CD8-positive, alpha-beta memory T cell (primary cell): ENCODE measurements at regions not wholly inside any gene's neighbourhood (a gene's known extent, or its start where the extent isn't known, plus 50 kb on each side); places are given as distances from the start of the nearest gene placed in this dataset.
"Not testable (repeated sequence)": the region's sequence is repeated elsewhere in the genome, so short reads cannot be mapped to it uniquely, and the experiment has no call there.

ENCODE experiments used
- CTCF ChIA-PET: fragments of 350-600 bp; sonication (Branson Sonifier 250); formaldehyde crosslinking; loops from one replicate; lab custom pipeline; 2021; ENCODE audit warnings: antibody characterized with exemption; lab: Charles Lee
- POLR2A ChIA-PET: fragments of 350-600 bp; sonication (Branson Sonifier 250); formaldehyde crosslinking; loops from one replicate; lab custom pipeline; 2021; ENCODE audit warnings: antibody characterized with exemption; lab: Charles Lee
- DNase-seq, 5 donors: peaks; one replicate each; pipeline versions ENCODE4 v3.0.0 to v3.0.0-alpha.2; 2020 to 2022; ENCODE audit warnings: mixed read lengths in 1 of 5
- H3K27ac ChIP-seq: one replicate; pipeline ENCODE4 v1.7.0; 2013; ENCODE audit warnings: low read depth, mild to moderate bottlenecking, low read length, moderate library complexity
- H3K27me3 ChIP-seq: 2 replicates; pipeline ENCODE4 v1.7.0; 2013; ENCODE audit warnings: low read length, mild to moderate bottlenecking; ENCODE audit not compliant: insufficient read depth, poor library complexity, severe bottlenecking
- H3K36me3 ChIP-seq: 2 replicates; pipeline ENCODE4 v1.7.0; 2013; ENCODE audit warnings: mild to moderate bottlenecking, low read length, moderate library complexity; ENCODE audit not compliant: insufficient read depth
- H3K4me1 ChIP-seq: 2 replicates; pipeline ENCODE4 v1.7.0; 2013; ENCODE audit warnings: mild to moderate bottlenecking, low read length, moderate library complexity; ENCODE audit not compliant: insufficient read depth
- H3K4me3 ChIP-seq: 2 replicates; pipeline ENCODE4 v1.7.0; 2013; ENCODE audit warnings: mild to moderate bottlenecking, low read length
- H3K9me3 ChIP-seq: 2 replicates; pipeline ENCODE4 v1.7.0; 2013; ENCODE audit warnings: mild to moderate bottlenecking, low read length
- H3K27ac Mint-ChIP-seq, 8 donors: one replicate each; pipeline ENCODE4 v1.8.0; 2020 to 2021; ENCODE audit warnings: mixed read lengths in 8 of 8, mild to moderate bottlenecking in 6 of 8, inconsistent platforms in 3 of 8, moderate library complexity in 3 of 8
- H3K27me3 Mint-ChIP-seq, 2 donors: one replicate each; pipeline ENCODE4 v1.8.0; 2020 to 2021; ENCODE audit warnings: mixed read lengths in 2 of 2, mild to moderate bottlenecking in 1 of 2, moderate library complexity in 1 of 2
- H3K36me3 Mint-ChIP-seq, 3 donors: one replicate each; pipeline ENCODE4 v1.8.0; 2020 to 2021; ENCODE audit warnings: mixed read lengths in 3 of 3, inconsistent platforms in 1 of 3, mild to moderate bottlenecking in 1 of 3
- H3K4me1 Mint-ChIP-seq, 3 donors: one replicate each; pipeline ENCODE4 v1.8.0; 2020 to 2021; ENCODE audit warnings: mixed read lengths in 3 of 3, inconsistent platforms in 1 of 3, mild to moderate bottlenecking in 1 of 3
- H3K4me3 Mint-ChIP-seq, 7 donors: one replicate each; pipeline ENCODE4 v1.8.0; 2020 to 2021; ENCODE audit warnings: mixed read lengths in 7 of 7, mild to moderate bottlenecking in 6 of 7, moderate library complexity in 4 of 7, inconsistent platforms in 2 of 7
- H3K9me3 Mint-ChIP-seq, 5 donors: one replicate each; pipeline ENCODE4 v1.8.0; 2020 to 2022; ENCODE audit warnings: mixed read lengths in 5 of 5, mild to moderate bottlenecking in 3 of 5, moderate library complexity in 2 of 5, inconsistent platforms in 1 of 5

GRCh38 chr5:42980391-42980790, 59.7 kb downstream of the ANXA2R start:
- peaks cover 12% of the 10 kb centered on the region for H3K4me1 ChIP-seq
- POLR2A ChIA-PET, H3K4me3 Mint-ChIP-seq, H3K4me3 ChIP-seq, H3K27ac ChIP-seq, H3K36me3 ChIP-seq, H3K9me3 ChIP-seq, DNase-seq, H3K9me3 Mint-ChIP-seq, CTCF ChIA-PET, H3K27ac Mint-ChIP-seq, H3K27me3 ChIP-seq, H3K27me3 Mint-ChIP-seq: not testable (repeated sequence)
- Mint-ChIP-seq H3K36me3 (peaks cover 11 to 37% (median 13%) of the 10 kb centered on the region in 3 donors), H3K4me1 (peaks cover 14 to 35% (median 21%) of the 10 kb centered on the region in 3 donors)

- POLR2A ChIA-PET, CTCF ChIA-PET: not testable (repeated sequence)
Observed at GRCh38 chr5:42979242-42979641, 60.9 kb downstream of the ANXA2R start.

GRCh38 chr5:42974536-42974935, 65.6 kb downstream of the ANXA2R start:
- ChIA-PET CTCF (no interaction called here), POLR2A (interaction anchor here (0.5 kb wide), 1 partner anchor 14 kb away, joined by 3 read pairs; no protein-coding TSS in a partner anchor)
- H3K4me1 ChIP-seq = no peaks in the 10 kb centered on the region
- peak overlapping the region in 1 of 8 donors; percentile 81 for H3K27ac Mint-ChIP-seq
- no peak overlapping the region for H3K4me3 Mint-ChIP-seq
- H3K27me3 ChIP-seq = no peaks in the 10 kb centered on the region
- H3K9me3 ChIP-seq = no peaks in the 10 kb centered on the region
- H3K27ac ChIP-seq = no peak overlapping the region
- DNase-seq = no peak
- no peaks in the 10 kb centered on the region for H3K27me3 Mint-ChIP-seq
- H3K4me1 Mint-ChIP-seq = peaks cover 1 to 9% (median 7%) of the 10 kb centered on the region in 3 donors
- H3K36me3 Mint-ChIP-seq = peaks cover 8 to 45% (median 11%) of the 10 kb centered on the region in 3 donors
- peaks cover 4% of the 10 kb centered on the region for H3K36me3 ChIP-seq
- no peak overlapping the region for H3K4me3 ChIP-seq
- no peaks in the 10 kb centered on the region for H3K9me3 Mint-ChIP-seq

More at GRCh38 chr5:42979242-42979641, 60.9 kb downstream of the ANXA2R start:
- not testable (repeated sequence) for DNase-seq, H3K4me1 ChIP-seq, H3K9me3 Mint-ChIP-seq, H3K4me3 Mint-ChIP-seq, H3K36me3 ChIP-seq, H3K27me3 ChIP-seq, H3K4me3 ChIP-seq, H3K9me3 ChIP-seq, H3K27me3 Mint-ChIP-seq, H3K27ac ChIP-seq, H3K27ac Mint-ChIP-seq
- Mint-ChIP-seq H3K4me1 (peaks cover 6 to 28% (median 16%) of the 10 kb centered on the region in 3 donors), H3K36me3 (peaks cover 8 to 38% (median 10%) of the 10 kb centered on the region in 3 donors)

GRCh38 chr5:42970636-42971559, 69.2 kb downstream of the ANXA2R start:
- ChIA-PET POLR2A (interaction anchor here (0.6 kb wide), 2 partner anchors 18 to 37 kb away, joined by 3 to 6 read pairs; no protein-coding TSS in a partner anchor), CTCF (interaction anchor here (2.2 to 3.2 kb wide), 2 partner anchors 21 to 58 kb away, joined by 5 to 16 read pairs; no protein-coding TSS in a partner anchor)
- H3K27me3 ChIP-seq = no peaks in the 10 kb centered on the region
- no peaks in the 10 kb centered on the region for H3K9me3 ChIP-seq
- no peak overlapping the region for H3K27ac ChIP-seq
- Mint-ChIP-seq H3K9me3 (no peaks in the 10 kb centered on the region), H3K4me3 (no peak overlapping the region), H3K27me3 (no peaks in the 10 kb centered on the region), H3K4me1 (peaks cover 7 to 8% (median 8%) of the 10 kb centered on the region in 3 donors), H3K27ac (peak overlapping the region in 2 of 8 donors; percentile 43 to 44), H3K36me3 (peaks cover 4 to 32% (median 10%) of the 10 kb centered on the region in 3 donors)
- DNase-seq = no peak
- no peak overlapping the region for H3K4me3 ChIP-seq
- no peaks in the 10 kb centered on the region for H3K4me1 ChIP-seq
- H3K36me3 ChIP-seq = peaks cover 4% of the 10 kb centered on the region

GRCh38 chr5:42965934-42966333, 74.2 kb downstream of the ANXA2R start:
- POLR2A ChIA-PET = no interaction called here
- H3K27ac Mint-ChIP-seq = peak overlapping the region in 5 of 8 donors; percentile 5 to 86 (median 33)
- peak overlapping the region in 5 of 7 donors; percentile 51 to 79 (median 66) for H3K4me3 Mint-ChIP-seq

GRCh38 chr5:42963412-42963811, 76.7 kb downstream of the ANXA2R start:
- Histone ChIP-seq H3K36me3 (no peaks in the 10 kb centered on the region), H3K4me3 (no peak overlapping the region), H3K27ac (no peak overlapping the region), H3K27me3 (no peaks in the 10 kb centered on the region), H3K4me1 (no peaks in the 10 kb centered on the region), H3K9me3 (no peaks in the 10 kb centered on the region)
- ChIA-PET POLR2A (no interaction called here), CTCF (no interaction called here)
- H3K27ac Mint-ChIP-seq = peak overlapping the region in 4 of 8 donors; percentile 3 to 93 (median 19)
- no peak for DNase-seq
- no peaks in the 10 kb centered on the region for H3K27me3 Mint-ChIP-seq
- H3K36me3 Mint-ChIP-seq = peaks cover 0 to 3% (median 0%) of the 10 kb centered on the region in 3 donors
- H3K9me3 Mint-ChIP-seq = no peaks in the 10 kb centered on the region
- H3K4me3 Mint-ChIP-seq = no peak overlapping the region
- peaks cover 34 to 55% (median 55%) of the 10 kb centered on the region in 3 donors for H3K4me1 Mint-ChIP-seq

More at GRCh38 chr5:42965934-42966333, 74.2 kb downstream of the ANXA2R start:
- Mint-ChIP-seq H3K4me1 (peaks cover 25 to 43% (median 41%) of the 10 kb centered on the region in 3 donors), H3K27me3 (no peaks in the 10 kb centered on the region), H3K36me3 (peaks cover 0 to 3% (median 0%) of the 10 kb centered on the region in 3 donors), H3K9me3 (no peaks in the 10 kb centered on the region)
- H3K27me3 ChIP-seq = no peaks in the 10 kb centered on the region
- no peak overlapping the region for H3K4me3 ChIP-seq
- H3K36me3 ChIP-seq = no peaks in the 10 kb centered on the region
- no peak overlapping the region for H3K27ac ChIP-seq
- CTCF ChIA-PET = interaction anchor here (0.8 kb wide), 1 partner anchor 16 kb away, joined by 3 read pairs; no protein-coding TSS in a partner anchor
- DNase-seq = no peak
- no peaks in the 10 kb centered on the region for H3K9me3 ChIP-seq
- no peaks in the 10 kb centered on the region for H3K4me1 ChIP-seq

GRCh38 chr5:42962124-42962523, 78.0 kb downstream of the ANXA2R start:
- CTCF ChIA-PET = no interaction called here
- H3K27ac ChIP-seq = no peak overlapping the region
- Mint-ChIP-seq H3K4me1 (peaks cover 34 to 55% (median 55%) of the 10 kb centered on the region in 3 donors), H3K27ac (peak overlapping the region; percentile 24 to 97 (median 88)), H3K27me3 (no peaks in the 10 kb centered on the region), H3K4me3 (peak overlapping the region; percentile 3 to 72 (median 54)), H3K36me3 (peaks cover 0 to 3% (median 0%) of the 10 kb centered on the region in 3 donors), H3K9me3 (no peaks in the 10 kb centered on the region)
- peak in 1 of 5 donors; percentile 12 for DNase-seq
- no peaks in the 10 kb centered on the region for H3K9me3 ChIP-seq
- POLR2A ChIA-PET = interaction anchor here (0.6 kb wide), 1 partner anchor 32 kb away, joined by 5 read pairs; no protein-coding TSS in a partner anchor
- no peaks in the 10 kb centered on the region for H3K36me3 ChIP-seq
- no peaks in the 10 kb centered on the region for H3K27me3 ChIP-seq
- no peak overlapping the region for H3K4me3 ChIP-seq
- H3K4me1 ChIP-seq = no peaks in the 10 kb centered on the region

GRCh38 chr5:42960506-42960905, 79.6 kb downstream of the ANXA2R start:
- DNase-seq = no peak
- Mint-ChIP-seq H3K4me1 (peaks cover 26 to 44% (median 43%) of the 10 kb centered on the region in 3 donors), H3K27ac (peak overlapping the region in 7 of 8 donors; percentile 68 to 93 (median 82)), H3K27me3 (no peaks in the 10 kb centered on the region), H3K9me3 (peaks cover 0 to 2% (median 0%) of the 10 kb centered on the region in 5 donors), H3K36me3 (no peaks in the 10 kb centered on the region), H3K4me3 (peak overlapping the region in 2 of 7 donors; percentile 19 to 57)
- ChIA-PET POLR2A (no interaction called here), CTCF (no interaction called here)
- H3K9me3 ChIP-seq = no peaks in the 10 kb centered on the region
- no peaks in the 10 kb centered on the region for H3K36me3 ChIP-seq
- H3K4me1 ChIP-seq = no peaks in the 10 kb centered on the region
- H3K4me3 ChIP-seq = no peak overlapping the region
- no peak overlapping the region for H3K27ac ChIP-seq
- no peaks in the 10 kb centered on the region for H3K27me3 ChIP-seq
